Smooth muscle cell (in vitro differentiated cells): ENCODE measurements at regions not wholly inside any gene's neighbourhood (a gene's known extent, or its start where the extent isn't known, plus 50 kb on each side); places are given as distances from the start of the nearest gene placed in this dataset.

Source experiments
- DNase-seq: peaks from one replicate; lab custom pipeline; 2025; ENCODE audit not compliant: unreplicated experiment; lab: John Stamatoyannopoulos, UW
- H2AFZ ChIP-seq: fragments of 200-600 bp; sonication (generic); 2 replicates; pipeline ENCODE4 v1.6.0; 2016; ENCODE audit warnings: antibody characterized with exemption, low read depth, mild to moderate bottlenecking
- H3F3A ChIP-seq: fragments of 200-600 bp; sonication (generic); 2 replicates; pipeline ENCODE4 v1.6.0; 2017; ENCODE audit warnings: antibody characterized with exemption, low read depth
- H3K27ac ChIP-seq: fragments of 200-600 bp; sonication (generic); 2 replicates; pipeline ENCODE4 v1.5.1; 2016; ENCODE audit warnings: low read depth, mild to moderate bottlenecking
- H3K27me3 ChIP-seq: fragments of 200-600 bp; sonication (generic); 2 replicates; pipeline ENCODE4 v1.6.1; 2016; ENCODE audit warnings: low read depth, mild to moderate bottlenecking
- H3K36me3 ChIP-seq: fragments of 200-600 bp; sonication (generic); 2 replicates; pipeline ENCODE4 v1.5.1; 2016; ENCODE audit warnings: low read depth
- H3K4me1 ChIP-seq: fragments of 200-600 bp; sonication (generic); 2 replicates; pipeline ENCODE4 v1.5.1; 2016; ENCODE audit warnings: low read depth
- H3K4me2 ChIP-seq: fragments of 200-600 bp; sonication (generic); 2 replicates; pipeline ENCODE4 v1.6.0; 2016; ENCODE audit warnings: mild to moderate bottlenecking
- H3K4me3 ChIP-seq: fragments of 200-600 bp; sonication (generic); 2 replicates; pipeline ENCODE4 v1.5.1; 2016; ENCODE audit warnings: mild to moderate bottlenecking
- H3K79me2 ChIP-seq: fragments of 200-600 bp; sonication (generic); 2 replicates; pipeline ENCODE4 v1.6.0; 2016; ENCODE audit warnings: low read depth, mild to moderate bottlenecking
- H3K9ac ChIP-seq: fragments of 200-600 bp; sonication (generic); 2 replicates; pipeline ENCODE4 v1.6.0; 2016; ENCODE audit warnings: low read depth
- H3K9me3 ChIP-seq: fragments of 200-600 bp; sonication (generic); replicated peaks from 2 replicates; pipeline ENCODE4 v1.5.1; 2016; ENCODE audit warnings: low read depth
- H4K20me1 ChIP-seq: fragments of 200-600 bp; sonication (generic); 2 replicates; pipeline ENCODE4 v1.6.0; 2016; ENCODE audit warnings: low read depth
- WGBS: methylation state at CpG from one replicate; pipeline ENCODE4 v1.1.7; 2016; ENCODE audit warnings: low lambda C conversion rate; 5-methylcytosine and 5-hydroxymethylcytosine counted together
- TF ChIP-seq, protein P1 (sequence below): fragments of 200-600 bp; sonication (generic); IDR thresholded peaks from 2 replicates; pipeline ENCODE4 v1.5.1; 2017; ENCODE audit warnings: borderline replicate concordance, mild to moderate bottlenecking, antibody characterized with exemption; ENCODE audit not compliant: insufficient read depth, poor library complexity, severe bottlenecking

DNA sequence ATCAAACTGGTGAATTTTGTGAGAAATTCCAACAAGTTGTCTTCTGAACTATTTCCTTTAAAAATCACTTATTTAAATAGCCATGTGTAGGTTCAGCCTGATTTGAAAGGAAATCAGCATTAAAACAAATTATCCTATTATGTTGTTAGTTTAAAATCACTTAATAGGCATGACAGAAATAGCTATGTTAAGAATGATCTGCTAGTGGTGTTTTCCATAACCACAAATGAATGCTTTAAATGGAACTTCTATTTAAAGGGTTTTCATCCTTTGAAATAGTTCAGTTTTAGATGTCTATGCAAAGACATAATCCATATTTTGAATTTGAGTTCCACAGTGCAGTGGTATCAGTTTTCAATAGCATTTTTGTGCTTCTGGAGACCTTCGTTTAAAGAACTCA is 120.1 kb downstream of the PLEKHG1 start:
- Histone ChIP-seq H3K4me2 (peak overlapping the region; percentile 53), H3K36me3 (no peaks in the 10 kb centered on the region), H3K27ac (peak overlapping the region; percentile 92), H3K9me3 (no peaks in the 10 kb centered on the region), H3F3A (no peaks in the 10 kb centered on the region), H3K27me3 (no peaks in the 10 kb centered on the region), H3K79me2 (no peaks in the 10 kb centered on the region), H4K20me1 (no peaks in the 10 kb centered on the region), H3K4me1 (peaks cover 28% of the 10 kb centered on the region), H3K9ac (peak overlapping the region; percentile 6), H2AFZ (no peak overlapping the region), H3K4me3 (no peak overlapping the region)
- no peak for DNase-seq
- TF ChIP-seq, protein P1, sequence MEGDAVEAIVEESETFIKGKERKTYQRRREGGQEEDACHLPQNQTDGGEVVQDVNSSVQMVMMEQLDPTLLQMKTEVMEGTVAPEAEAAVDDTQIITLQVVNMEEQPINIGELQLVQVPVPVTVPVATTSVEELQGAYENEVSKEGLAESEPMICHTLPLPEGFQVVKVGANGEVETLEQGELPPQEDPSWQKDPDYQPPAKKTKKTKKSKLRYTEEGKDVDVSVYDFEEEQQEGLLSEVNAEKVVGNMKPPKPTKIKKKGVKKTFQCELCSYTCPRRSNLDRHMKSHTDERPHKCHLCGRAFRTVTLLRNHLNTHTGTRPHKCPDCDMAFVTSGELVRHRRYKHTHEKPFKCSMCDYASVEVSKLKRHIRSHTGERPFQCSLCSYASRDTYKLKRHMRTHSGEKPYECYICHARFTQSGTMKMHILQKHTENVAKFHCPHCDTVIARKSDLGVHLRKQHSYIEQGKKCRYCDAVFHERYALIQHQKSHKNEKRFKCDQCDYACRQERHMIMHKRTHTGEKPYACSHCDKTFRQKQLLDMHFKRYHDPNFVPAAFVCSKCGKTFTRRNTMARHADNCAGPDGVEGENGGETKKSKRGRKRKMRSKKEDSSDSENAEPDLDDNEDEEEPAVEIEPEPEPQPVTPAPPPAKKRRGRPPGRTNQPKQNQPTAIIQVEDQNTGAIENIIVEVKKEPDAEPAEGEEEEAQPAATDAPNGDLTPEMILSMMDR = no peak
- 72% methylated on average over 1 of the region's 1 CpG for WGBS

- no peak overlapping the region for H2AFZ ChIP-seq
- peak overlapping the region; percentile 92 for H3K27ac ChIP-seq
- DNase-seq = no peak
- no peaks in the 10 kb centered on the region for H3K9me3 ChIP-seq
- H4K20me1 ChIP-seq = no peaks in the 10 kb centered on the region
- peak overlapping the region; percentile 71 for H3K9ac ChIP-seq
- no peaks in the 10 kb centered on the region for H3K27me3 ChIP-seq
- H3K4me2 ChIP-seq = peak overlapping the region; percentile 53
- 18% methylated on average over 5 of the region's 5 CpGs for WGBS
- no peaks in the 10 kb centered on the region for H3K36me3 ChIP-seq
- no peaks in the 10 kb centered on the region for H3F3A ChIP-seq
- H3K4me3 ChIP-seq = peak overlapping the region; percentile 12
- peaks cover 28% of the 10 kb centered on the region for H3K4me1 ChIP-seq
- TF ChIP-seq, protein P1 = no peak
- no peaks in the 10 kb centered on the region for H3K79me2 ChIP-seq
These were observed 121.1 kb downstream of the PLEKHG1 start for GRCh38 chr6:150720774-150721233.

DNA sequence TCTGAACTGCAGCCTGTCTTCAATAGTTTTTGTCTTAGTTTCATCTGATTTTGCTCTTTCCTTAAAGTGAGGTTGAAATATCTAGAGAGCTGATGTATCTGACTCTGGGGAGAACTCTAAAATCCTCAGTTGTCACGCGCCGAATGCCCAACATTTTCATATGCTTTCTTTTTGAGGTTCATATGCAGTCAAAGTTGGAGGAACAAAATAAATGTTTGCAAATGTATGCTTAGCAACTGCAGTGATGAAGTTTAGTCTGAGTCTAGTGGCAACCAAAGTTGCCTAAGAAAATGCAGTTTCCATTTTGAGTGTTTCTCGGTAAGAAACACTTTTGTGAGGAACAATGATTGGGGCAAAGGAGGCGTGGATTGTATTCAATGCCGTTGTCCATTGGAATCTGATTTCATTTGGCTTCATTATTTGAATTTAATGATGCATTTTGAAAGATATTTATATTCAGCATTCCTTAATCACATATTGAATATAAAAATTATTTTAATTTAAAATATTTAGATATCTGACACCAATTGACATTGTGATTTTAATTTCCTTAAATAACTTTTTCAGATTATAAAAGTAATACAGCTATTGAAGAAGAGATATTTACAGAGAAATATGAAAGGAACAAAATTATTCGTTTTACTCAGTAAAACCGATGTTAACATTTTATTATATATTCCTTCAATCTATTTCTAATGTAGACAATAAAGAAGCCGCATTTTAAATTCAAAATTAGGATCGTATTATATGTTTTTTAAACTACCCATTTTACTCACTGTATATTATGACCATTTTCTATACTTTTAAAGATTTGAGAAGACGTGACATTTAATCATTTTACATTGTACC is 122.0 kb downstream of the PLEKHG1 start:
- no peaks in the 10 kb centered on the region for H3K9me3 ChIP-seq
- H2AFZ ChIP-seq = no peak overlapping the region
- peak overlapping the region; percentile 12 for H3K4me3 ChIP-seq
- H3K4me2 ChIP-seq = peak overlapping the region; percentile 53
- no peaks in the 10 kb centered on the region for H3K79me2 ChIP-seq
- H3K27ac ChIP-seq = peak overlapping the region; percentile 92
- WGBS = 97% methylated on average over 11 of the region's 11 CpGs
- peak overlapping the region; percentile 47 for H3K9ac ChIP-seq
- peaks cover 28% of the 10 kb centered on the region for H3K4me1 ChIP-seq
- no peaks in the 10 kb centered on the region for H4K20me1 ChIP-seq
- DNase-seq = no peak
- H3K27me3 ChIP-seq = no peaks in the 10 kb centered on the region
- no peaks in the 10 kb centered on the region for H3K36me3 ChIP-seq
- TF ChIP-seq, protein P1 = no peak
- no peaks in the 10 kb centered on the region for H3F3A ChIP-seq
